GM21381 (cell line): ENCODE measurements at regions not wholly inside any gene's neighbourhood (a gene's known extent, or its start where the extent isn't known, plus 50 kb on each side); places are given as distances from the start of the nearest gene placed in this dataset.
"Not testable (repeated sequence)": the region's sequence is repeated elsewhere in the genome, so short reads cannot be mapped to it uniquely, and the experiment has no call there.

Source experiments
- ATAC-seq: cut with Tn5 transposase; IDR thresholded peaks from one replicate; pipeline ENCODE4 v1.9.1; 2021; ENCODE audit warnings: mild to moderate bottlenecking, moderate library complexity; ENCODE audit not compliant: unreplicated experiment

GRCh38 chr6:68071740-68072139 lies 563.3 kb upstream of the ADGRB3 start:
- ATAC-seq, result no peak

DNA sequence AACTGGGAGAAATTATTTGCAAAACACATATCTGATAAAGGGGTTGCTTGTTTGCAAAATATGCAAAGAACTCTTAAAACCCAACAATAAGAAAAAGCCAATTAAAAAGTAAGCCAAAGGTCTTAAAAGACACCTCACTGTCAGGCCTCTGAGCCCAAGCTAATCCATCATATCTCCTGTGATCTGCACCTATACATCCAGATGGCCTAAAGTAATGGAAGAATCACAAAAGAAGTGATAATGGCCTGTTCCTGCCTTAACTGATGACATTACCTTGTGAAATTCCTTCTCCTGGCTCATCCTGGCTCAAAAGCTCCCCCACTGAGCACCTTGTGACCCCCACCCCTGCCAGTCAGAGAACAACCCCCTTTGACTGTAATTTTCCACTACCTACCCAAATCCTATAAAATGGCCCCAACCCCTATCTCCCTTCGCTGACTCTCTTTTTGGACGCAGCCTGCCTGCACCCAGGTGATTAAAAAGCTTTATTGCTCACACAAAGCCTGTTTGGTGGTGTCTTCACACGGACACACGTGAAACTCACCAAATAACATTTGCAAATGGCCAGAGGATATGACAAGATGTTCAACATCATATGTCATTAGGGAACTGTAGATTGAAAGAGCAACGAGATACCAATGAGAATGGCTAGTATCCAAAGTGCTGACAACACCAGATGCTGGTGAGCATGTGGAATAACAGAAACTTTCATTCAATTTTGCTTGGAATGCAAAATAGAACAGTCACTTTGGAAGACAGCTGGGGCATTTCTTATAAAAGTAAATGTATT lies 565.0 kb upstream of the ADGRB3 start:
- no peak for ATAC-seq

- ATAC-seq, result no peak
These were observed 575.2 kb upstream of the ADGRB3 start for GRCh38 chr6:68059899-68060298.

GRCh38 chr6:68059261-68059660 lies 575.8 kb upstream of the ADGRB3 start:
- ATAC-seq, result no peak

DNA sequence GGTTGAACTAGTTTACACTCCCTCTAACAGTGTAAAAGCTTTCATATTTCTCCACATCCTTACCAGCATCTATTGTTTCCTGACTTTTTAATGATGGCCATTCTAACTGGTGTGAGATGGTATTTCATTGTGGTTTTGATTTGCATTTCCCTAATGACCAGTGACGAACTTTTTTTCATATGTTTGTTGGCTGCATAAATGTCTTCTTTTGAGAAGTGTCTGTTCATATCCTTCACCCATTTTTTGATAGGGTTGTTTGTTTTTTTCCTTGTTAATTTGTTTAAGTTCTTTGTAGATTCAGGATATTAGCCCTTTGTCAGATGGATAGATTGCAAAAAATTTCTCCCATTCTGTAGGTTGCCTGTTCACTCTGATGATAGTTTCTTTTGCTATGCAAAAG lies 578.5 kb upstream of the ADGRB3 start:
- not testable (repeated sequence) for ATAC-seq

DNA sequence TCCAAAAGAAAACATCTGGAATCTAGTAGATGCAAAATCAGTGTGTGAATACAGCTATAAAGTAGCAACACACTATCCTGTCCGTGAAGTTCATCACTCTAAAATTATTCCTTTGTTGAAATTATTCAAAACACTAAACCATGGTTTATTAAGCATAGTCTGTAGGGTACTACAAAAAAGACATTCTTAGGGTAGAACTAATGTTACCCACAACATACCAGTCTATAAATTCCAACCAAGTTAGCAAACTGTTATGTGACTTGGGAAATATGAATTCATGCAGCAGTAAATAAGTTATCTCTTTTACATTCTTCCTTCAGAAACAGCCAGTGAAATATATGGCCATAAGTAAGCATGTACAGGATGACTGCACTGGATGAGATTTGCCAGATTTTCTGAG lies 580.3 kb upstream of the ADGRB3 start:
- no peak for ATAC-seq

DNA sequence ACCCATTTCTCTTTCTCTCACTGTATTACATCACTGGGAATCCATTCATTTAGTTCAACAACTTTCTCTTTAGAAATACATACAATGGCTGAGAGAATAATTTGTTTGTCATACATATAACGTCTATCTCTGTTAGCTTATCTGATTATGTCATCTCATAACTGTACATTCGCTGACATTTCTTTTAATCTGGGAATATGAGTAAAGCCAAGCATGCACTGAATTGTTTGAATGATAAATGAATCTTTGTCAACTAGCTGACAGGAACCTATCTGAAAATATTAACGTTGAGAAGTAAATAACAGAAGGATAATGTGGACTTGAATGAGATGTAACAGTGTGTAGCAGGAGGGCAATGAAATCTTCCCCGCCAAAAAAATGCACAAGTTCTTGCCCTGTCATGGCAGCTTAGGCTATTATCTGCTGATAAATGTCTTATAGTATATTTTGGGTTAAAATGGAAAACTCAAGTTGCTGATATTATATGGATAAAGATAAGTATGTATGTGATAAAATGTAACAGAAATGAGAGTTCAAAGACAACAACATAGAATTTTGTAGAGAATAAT lies 581.2 kb upstream of the ADGRB3 start:
- no peak for ATAC-seq

DNA sequence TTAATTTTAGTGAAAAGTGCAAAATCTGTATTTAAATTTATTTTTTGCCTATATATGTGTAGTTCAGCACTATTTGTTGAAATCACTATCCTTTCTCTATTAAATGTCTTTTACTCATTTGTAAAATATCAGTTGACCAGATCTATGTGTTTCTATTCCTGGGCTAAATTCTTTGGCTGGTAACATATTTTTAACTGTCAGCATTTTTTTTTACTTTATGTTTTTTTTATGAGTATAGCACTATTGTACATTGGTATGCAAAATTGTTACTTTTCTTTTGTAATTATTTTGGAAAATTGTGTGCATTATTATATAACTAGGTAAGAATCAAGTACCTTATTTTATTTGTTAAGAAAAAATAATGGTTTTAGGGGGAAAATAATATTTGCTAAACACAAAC lies 582.8 kb upstream of the ADGRB3 start:
- no peak for ATAC-seq

DNA sequence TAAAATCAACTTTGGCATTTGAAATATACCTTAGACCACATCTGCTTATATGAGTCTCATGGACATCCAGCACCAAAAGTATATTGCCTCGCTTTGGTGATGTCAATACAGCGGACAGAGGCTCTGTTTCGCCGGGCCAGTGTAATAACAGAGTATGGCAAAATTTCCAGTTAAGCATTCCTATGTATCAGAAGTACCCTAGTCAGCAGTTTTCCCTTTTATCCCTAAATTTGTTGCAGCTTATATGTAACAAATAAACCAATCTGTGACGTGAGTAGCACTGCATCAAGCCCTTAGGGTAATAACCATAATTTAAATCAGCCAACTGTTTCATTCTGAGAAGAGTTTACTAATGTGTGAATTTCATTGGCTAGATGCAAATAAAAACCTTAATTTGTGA lies 585.5 kb upstream of the ADGRB3 start:
- no peak for ATAC-seq

DNA sequence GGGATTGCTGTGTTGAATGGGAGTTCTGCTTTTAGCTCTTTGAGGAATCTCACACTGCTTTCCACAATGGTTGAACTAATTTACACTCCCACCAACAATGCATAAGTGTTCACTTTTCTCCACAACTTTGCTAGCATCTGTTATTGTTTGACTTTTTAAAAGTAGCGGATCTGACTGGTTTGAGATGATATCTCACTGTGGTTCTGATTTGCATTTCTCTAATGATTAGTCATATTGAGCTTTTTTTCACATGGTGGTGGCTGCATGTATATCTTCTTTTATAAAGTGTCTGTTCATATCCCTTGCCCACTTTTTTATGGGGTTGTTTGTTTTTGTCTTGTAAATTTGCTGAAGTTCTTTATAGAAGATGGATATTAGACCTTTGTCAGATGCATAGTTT lies 588.3 kb upstream of the ADGRB3 start:
- ATAC-seq, result no peak

GRCh38 chr6:68046302-68046701 lies 588.8 kb upstream of the ADGRB3 start:
- no peak for ATAC-seq

- no peak for ATAC-seq
These were observed 589.9 kb upstream of the ADGRB3 start for GRCh38 chr6:68045193-68045592.

DNA sequence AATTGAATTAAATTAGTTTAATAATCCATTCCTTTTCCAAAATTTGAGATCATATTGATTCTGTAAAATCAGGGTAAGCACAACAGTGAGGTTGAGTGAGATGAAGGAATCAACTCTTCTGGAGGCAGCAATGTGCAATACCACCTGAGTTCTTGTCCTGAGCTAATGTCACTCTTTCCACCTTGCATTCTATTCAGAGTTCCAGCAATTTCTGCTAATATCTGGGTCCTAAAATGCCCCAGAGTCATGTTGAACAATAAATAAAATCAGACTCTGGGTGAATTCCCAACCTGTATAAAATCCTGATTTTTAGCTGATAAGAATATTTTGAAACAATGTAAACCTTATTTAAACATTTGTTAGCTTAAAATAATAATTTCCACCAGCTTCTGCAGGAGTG lies 590.8 kb upstream of the ADGRB3 start:
- no peak for ATAC-seq

- ATAC-seq, result no peak
These were observed 592.0 kb upstream of the ADGRB3 start for GRCh38 chr6:68043122-68043398.

GRCh38 chr6:68042339-68043121 lies 592.6 kb upstream of the ADGRB3 start:
- no peak for ATAC-seq

- no peak for ATAC-seq
These were observed 594.3 kb upstream of the ADGRB3 start for GRCh38 chr6:68040780-68041179.

DNA sequence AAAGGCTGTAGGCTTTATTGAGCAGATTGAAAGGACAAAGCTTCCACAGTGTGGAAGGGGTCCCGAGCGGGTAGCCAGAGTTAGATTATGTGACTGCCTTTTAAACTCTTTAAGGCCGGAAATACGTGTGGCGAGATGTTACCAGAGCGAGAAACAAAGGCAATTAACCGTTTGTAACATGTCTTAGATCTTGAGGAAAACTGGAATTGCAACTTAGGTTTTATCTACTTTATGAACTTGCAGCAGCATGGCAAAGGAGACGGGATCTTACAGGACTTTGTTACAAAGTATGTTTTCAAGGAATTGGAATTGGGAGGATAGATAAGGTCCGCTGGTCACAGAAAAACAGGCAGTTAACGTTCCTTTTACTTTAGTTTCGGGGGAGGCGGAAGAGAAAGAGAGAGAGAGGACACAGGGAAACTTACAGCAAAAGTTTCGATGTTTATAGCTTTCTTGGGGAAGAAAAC lies 594.7 kb upstream of the ADGRB3 start:
- no peak for ATAC-seq

DNA sequence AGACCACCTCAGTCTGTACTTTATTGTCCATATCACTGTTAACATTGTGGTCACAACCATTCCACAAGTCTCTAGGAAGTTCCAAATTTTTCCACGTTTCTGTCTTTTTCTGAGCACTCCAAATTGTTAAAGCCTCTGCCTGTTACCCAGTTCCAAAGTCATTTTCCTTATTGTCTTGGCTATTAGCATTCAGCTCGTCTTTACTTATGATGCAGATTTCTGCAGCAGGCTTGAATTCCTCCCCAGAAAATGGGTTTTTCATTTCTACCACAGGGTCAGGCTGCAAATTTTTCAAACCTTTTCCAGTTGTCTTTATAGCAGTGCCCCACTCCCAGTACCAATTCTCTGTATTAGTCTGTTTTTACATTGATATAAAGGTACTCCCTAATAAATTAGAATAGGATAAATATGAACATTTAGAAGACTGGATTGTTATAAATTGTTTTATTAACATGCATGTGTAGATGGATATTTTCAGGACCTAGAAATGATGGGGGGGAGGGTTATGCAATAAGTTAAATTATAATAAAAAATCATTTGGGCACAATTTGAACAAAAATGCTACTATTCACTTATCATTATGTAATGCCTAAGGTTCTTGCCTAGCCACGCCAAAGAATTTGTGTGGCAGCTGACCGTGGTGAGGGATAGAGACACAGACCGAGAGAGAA lies 595.3 kb upstream of the ADGRB3 start:
- ATAC-seq, result no peak

DNA sequence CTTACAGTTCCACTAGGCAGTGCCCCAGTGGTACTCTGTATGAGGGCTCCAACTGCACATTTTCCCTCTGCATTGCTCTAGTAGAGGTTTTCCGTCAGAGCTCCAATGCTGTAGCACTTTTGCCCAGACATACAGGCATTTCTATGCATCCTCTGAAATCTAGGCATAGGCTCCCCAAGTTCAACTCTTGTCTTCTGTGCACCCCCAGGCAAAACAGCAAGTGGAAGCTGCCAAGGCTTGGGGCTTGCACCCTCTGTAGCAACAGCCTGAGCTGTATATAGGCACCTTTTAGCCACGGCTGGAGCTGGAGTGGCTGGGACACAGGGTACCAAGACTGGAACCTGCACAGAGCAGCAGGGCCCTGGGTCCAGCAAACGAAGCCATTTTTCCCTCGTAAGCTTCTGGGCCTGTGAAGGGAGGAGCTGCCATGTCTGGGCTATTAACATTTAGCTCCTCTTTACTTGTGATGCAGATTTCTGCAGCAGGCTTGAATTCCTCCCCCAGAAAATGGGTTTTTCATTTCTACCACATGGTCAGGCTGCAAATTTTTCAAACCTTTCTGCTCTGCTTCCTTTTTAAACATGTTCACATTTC lies 596.2 kb upstream of the ADGRB3 start:
- no peak for ATAC-seq

DNA sequence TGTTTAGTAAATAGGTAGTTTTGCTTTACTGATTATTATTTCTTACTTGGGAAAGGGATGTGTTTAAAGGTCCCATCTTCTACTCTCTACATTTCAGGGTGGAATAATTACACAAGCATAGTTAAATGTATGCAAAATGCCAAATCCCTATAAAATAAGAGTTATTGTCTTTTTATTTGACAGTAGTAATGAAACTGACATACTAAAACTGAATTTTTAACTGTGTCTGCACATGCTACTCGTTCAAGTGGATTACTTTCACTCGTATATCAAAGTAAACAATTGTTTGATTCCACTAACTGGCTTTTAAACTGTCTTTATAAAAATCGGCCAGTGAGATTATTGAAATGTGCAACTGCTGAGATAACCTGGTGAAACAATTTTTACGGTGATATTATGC lies 602.9 kb upstream of the ADGRB3 start:
- no peak for ATAC-seq

DNA sequence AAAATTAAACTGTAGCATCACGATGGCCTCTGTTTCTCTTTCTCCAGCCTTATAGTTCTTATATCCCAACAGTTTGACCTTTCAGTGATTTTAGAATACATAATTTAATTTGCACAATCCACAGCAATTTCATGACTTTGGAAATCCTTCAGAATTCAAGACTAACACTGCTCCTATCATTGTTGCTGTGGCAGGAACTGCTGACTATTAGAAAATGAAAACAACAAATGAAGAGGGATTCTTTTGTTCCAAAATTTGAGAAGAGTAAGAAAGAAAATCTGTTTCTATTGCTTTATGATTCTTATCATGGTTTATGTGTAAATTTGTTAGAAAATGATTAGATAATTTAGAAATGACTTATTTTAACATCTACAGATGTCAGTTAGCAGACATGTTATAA lies 604.0 kb upstream of the ADGRB3 start:
- no peak for ATAC-seq
